ENCODE measurements at regions not wholly inside any gene's neighbourhood (a gene's known extent, or its start where the extent isn't known, plus 50 kb on each side); places are given as distances from the start of the nearest gene placed in this dataset.

DNA sequence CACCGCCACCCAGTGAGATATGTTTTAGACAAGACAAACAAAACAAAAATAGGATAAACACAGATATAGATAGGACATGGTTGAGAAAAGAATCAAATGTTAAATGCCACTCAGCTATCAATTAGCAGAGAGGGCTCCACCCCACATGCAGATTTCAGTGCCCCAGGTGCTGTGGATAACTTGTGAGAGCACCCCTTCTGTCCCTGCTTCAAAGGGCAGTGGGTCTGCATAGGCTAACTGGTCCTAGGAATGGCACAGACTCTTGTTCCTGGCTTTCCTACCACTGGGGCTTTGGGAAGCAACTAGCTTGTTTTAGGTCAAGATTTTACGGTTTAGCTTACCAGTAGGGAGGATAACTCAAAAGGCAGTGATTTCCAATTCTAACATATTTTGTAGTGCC lies 460.3 kb downstream of the TSHZ3 start:
- DNase-seq = no peak

DNA sequence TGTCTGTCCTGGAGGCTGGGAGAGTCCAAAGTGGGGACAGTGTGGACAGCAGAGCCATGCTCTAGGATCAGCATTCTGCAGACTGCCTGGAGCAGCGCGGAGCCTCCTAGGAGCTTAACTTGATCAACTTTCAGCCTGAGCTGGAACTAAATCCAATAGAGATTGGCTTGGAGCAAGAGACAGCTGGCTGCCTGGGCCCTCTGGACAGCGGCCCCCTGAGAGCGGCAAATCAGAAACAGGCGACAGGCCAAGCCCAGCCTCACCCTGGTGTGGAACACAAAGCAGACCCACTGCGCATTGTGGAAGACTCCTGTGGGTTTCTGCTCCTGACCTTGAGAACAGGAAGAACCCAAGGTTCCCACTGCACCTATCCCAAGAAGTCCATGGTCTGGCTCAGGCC lies 462.2 kb downstream of the TSHZ3 start:
- DNase-seq = no peak

DNA sequence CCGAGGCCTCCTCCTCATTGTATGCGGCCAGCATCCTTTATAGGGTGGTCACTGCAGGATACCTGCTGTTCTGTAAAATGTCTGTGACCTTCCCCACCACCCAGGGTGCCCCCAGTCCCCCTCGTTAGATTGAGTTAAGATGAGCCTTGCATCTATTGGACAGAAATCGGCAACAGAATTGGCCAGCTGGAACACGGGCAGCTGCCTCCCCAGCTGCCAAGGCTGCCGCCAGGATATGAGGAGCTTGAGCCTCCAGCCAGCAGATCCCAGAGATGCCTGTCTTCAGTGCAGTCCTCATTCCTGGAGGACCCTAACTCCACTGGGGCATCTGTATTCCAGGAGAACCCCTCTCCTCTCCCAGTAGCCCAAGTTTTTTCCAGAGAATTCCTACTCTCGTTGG lies 463.0 kb downstream of the TSHZ3 start:
- no peak for DNase-seq

DNA sequence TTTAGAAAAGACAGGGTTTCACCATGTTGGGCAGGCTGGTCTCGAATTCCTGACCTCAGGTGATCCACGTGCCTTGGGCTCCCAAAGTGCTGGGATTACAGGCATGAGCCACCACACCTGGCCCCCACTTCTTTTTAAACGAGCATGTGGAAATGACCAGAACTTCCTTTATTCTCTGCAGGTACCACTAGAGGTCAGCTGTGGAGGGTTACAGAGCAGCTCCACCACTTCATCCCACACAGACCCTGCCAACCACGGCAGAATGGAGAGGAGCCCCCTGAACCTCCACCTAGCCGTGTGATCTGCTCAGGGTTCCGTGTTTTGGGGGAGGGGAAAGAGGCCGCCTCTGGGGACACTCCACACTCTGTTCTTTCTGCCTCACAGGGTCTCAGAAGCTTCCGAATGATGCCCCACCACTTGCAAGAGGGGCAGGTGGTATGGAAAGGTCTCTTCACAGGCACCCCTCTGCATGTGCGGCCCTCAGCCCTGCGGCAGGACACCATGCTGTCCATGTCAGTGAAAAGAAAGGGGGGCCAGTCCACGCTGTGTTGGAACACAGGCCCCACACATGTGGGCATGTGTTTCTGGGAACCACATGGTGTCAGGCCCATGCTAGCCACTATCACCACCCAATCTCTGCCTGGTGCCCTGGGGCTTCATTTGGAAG lies 465.0 kb downstream of the TSHZ3 start:
- DNase-seq = no peak

DNA sequence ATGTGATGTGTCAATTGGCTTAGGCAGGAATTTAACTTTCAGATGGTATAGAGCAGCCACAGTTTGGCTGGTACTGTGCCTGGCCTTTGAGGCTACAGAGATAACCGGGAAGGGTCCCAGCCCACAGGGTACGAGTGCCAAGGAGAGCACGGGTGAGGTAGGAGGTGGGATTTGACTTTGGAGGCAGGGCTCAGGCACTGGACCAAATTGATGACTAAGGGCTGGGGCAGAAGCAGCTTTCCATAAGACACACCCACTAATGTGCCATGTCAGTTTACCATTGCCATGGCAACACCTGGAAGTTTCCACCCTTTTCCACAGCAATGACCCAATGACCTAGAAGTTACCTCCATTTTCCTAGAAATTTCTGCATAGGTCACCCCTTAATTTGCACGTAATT lies 466.2 kb downstream of the TSHZ3 start:
- DNase-seq = no peak

DNA sequence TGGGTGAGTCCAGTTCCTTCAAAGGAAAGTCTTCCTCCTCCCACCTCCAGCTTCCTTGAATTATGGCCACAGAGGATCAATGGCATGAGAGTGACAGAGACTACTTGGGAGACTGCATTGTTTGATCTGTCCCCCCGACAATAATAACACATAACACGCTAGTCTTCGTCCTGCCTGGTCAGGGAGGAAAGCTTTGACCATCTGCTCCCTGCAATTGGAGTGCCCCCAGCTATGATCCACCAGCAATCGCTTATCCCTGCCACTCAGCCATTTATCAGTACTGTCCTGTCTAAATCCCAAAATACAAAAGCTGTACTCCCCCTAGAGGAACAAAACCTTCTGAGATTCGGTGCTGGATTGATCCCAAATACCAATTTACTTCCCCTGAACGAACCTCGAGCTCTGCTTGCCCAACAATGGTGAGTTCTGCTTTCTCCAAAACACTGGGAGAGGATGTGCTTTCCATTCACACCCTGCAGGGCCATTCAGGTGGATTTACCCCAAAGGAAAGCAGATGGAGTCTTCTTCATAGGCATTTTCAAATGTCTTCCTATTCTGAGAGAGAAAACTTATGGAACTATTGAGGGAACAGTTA lies 466.7 kb downstream of the TSHZ3 start:
- DNase-seq = no peak

DNA sequence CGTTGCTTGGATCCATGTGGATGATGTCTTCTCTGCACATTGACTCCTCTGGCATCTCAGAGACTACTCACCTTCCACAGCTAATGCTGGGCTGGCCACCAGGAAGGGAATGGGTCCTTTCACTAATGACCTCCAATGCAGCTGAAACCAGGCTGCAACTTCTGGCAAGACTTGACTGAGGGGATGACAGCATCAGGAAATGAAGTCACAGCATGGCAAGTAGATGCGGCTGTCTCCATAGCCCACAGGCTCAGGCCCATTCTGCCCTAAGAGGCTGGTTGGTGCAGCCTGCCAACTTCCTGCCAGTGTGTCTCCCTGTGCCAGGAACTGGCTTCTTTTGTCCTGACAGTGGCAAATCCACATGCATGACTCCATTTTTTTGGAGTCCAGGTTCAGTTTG lies 467.3 kb downstream of the TSHZ3 start:
- DNase-seq = no peak

DNA sequence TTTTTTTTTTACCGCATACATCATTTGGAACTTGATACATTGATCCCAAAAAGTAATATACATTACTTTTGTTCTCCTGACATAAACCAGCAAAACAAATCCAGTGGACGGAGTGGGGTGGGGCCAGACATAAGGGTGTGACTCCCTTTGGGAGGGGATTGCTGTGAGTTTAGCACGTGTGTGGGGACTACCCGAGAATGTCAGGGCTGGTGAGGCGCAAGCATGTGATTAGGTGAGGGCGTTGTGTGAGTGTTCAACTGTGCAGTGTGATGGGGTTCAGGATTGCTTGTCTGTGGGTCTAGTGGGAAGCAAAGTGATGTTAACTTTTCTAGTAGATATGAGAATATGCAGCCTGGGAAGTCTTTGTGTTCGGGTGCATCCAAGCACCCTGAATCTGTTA lies 468.0 kb downstream of the TSHZ3 start:
- DNase-seq = no peak

DNA sequence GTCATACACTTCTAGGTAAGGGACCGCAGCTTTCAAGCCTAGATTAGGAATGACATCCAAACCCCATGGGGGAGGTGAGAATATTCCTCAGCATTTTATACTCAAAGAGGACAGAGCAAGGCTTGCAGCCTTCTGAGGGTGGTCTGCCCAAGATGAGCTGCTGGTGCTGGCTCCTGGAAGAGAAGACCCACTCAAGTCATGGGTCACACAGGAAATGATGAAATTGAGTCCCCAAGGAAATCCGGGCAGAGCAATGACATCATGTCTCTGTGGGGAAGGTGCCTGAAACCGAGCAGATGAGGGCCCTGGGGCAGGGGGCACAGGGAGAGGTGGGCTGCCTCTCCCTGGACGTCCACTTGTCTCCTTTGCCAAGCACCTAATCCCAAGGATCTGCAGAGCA lies 468.7 kb downstream of the TSHZ3 start:
- DNase-seq = no peak

DNA sequence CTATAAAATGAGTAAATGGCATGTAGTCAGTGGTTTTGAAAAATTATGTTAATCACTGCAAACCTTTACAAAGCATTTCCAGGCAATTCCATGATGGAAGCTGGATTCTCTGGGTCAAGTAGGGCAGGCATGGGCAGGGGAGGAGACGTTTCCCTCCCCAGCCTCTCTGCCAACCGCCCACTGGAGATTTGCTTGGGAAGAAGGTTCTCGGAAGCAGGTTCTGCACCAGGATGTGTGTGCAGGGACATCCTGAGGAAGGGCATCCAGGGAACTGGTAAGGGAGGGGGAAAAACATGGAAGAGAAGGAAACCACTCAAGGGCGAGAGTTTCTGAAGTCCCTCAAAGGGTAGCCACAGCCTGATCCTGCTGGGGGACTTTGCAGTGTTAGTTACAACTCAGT lies 469.1 kb downstream of the TSHZ3 start:
- DNase-seq = no peak

DNA sequence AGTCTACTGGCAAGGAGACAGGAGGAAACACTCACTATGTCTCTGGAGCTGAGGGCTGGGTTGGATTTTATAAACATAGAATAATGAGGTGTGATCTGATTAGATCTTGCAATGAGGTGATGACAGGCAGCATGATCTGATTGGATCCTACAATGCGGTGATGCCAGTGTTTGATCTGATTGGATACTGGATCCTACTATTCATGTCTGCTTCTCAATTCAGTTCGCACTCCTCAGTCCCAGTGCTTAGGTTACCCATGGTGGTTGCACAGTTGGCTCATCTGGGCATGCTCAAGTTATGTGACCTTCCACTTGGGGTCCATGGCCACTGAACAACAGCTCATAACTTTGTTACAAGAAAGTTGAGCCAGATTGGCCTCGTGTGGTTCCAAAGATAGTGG lies 469.5 kb downstream of the TSHZ3 start:
- no peak for DNase-seq

DNA sequence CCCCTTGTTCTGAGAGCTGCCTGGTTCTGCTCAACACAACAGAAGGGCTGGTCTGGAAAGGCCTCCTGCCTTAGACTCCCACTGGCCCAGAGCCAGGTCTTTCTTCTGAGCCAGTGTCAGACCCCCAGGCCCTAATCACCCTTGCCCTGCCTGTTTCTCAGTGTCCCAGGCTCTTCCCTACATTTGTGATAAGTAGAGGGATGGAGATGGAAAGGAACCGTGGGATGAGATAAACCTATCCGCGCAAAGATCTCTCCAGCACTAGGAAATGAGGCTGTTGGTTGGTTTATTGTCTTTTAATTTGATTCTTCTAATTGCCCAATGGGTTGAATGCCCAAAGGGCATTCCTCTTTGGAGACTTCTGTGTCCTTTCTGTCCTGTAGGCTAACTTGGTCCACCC lies 470.0 kb downstream of the TSHZ3 start:
- no peak for DNase-seq

DNA sequence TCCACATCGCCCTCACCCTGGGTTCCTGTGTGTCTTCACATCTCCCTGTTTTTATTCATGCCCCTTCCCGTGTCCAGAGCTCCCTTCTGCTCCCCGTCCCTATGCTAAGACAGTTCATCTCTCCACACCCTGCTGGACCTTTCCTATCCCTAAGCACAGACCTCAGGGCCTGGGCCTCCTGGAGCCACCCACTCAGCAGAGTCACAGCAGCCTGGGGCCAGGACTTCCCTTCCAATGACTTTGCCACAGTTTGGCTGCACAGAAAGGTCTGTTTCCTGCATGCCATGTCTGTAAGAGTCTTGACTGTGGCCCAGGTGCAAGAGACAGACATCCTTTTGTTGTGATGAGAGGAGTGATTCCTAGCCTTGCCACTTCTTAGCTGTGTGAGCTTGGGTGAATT lies 470.7 kb downstream of the TSHZ3 start:
- no peak for DNase-seq

DNA sequence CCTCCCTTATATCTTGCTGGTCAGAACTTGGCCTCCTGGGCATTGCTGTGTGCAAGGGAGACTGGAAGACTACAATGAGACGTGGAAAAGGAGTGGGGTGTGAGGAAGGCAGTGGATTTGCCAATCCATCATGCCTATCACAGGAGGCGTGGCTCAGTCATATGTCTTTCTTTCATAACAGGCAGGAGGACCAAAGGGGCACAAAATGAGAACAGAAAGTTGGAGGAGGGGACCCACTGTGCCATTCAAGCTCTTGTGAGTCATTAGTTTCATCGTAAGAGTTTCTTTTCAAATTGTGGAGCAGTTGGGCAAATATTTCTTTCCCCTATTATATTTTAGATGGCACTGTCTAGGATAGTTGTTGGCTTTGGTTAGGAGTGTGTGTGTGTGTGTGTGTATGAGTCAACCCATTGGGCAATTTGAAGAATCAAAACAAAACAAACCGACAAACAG lies 471.5 kb downstream of the TSHZ3 start:
- no peak for DNase-seq

DNA sequence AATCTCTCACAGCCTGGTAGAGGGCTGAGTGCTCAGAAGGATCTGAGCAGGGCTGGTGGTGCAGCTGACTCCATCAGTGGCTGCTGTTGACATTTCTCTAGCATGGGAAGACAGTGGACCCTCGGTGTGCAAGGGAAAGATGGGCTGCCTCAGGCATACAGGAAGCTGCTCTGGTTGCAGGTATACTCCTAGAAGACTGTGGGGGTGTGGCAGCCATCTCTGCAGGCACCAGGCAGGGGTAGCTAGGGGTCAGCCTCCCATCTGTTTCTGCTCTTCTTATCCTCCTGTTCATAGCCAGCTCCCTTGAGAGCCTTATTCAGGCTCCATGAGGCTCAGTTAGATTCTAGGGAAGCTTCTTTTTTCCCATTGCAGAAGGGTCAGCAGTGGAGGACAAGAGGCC lies 475.5 kb downstream of the TSHZ3 start:
- DNase-seq = no peak

DNA sequence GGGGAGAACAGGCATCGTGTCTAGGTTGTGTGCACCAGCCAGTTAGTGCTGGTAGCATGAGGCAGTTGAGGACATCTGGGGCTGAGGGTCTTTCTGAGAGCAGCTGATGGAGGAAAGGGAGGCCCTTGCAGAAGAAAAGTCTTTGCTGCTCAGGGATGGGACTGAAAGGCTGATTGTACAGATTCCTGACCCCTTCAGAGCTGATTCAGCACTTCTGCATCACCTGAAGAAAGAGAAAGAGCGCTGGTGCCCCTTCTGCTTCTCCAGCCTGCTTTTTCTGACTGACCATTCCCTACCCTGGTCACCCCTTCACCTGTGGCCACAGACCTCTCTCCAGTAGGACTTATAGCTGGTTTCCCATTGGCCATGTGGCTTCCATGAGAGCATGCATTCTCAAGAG lies 476.2 kb downstream of the TSHZ3 start:
- DNase-seq = no peak

DNA sequence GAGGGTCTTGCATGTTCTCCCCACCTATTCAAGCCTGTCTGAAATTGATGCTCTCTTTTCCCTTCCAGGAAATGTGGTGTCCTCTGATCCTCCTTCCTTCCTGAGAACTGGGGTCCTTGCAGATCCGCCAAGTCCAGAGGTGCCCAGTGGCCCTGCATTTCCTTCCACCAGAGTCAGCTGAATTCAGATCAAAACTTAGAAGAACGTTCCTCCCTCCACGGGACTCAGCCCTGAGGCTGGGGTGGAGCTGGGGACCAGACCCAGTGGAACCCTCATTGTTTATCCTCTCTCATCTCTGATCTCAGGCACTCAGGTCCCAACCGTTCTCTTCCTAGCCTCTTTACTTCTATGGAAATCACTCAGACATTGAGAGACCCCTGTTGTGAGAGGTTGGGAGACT lies 477.3 kb downstream of the TSHZ3 start:
- no peak for DNase-seq

DNA sequence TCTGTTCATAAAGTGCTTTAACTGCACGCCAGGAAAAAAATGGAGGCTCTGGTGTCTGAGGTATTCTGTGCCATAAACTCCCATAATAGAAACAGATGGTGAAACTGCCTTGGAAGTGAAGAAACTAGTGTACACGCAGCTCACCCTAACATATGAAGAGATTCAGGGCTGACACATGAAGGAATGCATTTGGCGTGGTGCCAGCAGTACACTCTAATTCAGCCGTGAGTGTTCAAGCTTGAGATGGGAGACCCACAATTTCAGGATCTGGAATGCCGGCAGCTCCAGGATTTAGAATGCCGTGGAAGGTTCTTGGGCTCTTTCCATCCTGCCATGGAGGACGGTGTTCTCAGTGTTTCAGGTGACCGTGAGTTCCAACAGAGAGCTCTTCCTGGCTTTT lies 478.4 kb downstream of the TSHZ3 start:
- DNase-seq = no peak

DNA sequence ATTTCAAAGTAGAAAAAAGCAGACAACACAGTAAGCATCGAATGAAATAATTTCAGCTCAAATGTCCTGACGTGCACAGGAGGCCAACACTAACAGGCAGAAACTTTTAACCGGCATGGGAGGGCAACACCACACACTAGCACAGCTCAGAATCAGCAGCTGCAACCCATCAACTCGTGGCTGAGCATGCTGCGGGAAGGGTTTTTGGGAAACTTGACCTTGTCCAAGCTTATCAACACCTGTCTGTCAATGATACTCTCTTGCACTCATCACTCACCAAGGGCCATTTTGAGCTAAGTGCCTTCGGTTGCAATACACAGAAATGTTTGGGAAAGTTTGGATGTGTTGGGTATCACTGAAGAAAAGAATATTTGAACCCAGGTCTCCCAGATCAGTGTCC lies 483.7 kb downstream of the TSHZ3 start:
- DNase-seq = no peak

DNA sequence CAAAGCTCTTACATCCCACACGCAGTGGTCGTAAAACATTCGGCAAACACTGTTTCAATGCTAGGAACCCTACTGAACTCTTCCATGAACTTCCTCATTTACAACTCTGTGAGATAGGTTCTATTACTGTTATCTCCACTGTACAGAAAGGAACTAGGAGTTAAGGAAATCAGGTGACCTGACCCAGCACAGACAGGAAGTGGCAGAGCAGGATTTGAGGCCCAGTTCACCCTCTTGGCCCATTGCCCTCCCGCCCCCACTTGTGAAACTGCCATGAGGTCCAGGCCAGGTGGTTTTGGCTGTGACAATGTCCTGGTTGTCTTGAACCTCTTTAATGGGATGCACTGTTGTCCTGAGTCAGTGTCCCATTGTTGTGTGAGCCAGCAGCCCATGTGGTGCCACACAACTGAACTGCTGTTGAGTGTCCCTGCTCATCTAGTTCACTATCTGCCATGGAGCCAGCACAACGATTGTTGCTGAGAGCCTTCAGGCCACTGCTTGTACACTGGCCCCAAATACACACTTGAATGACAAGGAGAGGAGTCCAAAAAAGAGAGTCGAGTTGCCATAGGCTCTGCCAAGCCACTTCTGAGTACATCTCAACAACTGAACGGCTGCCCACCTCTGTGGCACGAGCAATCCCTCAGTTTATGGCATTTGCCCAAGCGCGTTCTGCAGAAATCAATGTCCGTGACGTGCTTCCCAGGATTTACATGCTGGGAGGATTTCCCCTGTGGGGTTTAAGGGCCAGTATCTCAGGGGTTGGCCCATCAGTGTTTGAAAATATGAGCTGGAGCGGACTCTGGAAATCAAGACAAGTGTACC lies 484.6 kb downstream of the TSHZ3 start:
- DNase-seq = no peak

DNA sequence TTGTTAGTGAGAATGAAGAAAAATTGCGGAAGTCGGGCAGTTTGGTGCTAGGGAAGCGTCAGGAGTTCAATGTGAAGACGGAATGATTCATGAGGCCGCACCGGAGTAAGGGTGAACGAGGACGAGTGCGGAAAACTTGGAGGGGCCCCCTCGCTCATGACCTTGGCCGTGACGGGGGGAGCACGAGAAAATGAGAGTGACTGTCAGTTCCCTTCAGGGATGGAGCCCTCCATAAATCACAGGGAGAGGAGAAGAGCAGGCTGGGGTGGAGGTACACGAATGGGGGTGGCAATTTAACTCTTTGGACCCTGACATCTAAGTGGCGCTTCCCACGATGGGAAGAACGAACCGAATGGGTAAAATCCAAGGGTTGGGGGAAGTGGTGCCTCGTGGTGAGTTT lies 486.4 kb downstream of the TSHZ3 start:
- no peak for DNase-seq

DNA sequence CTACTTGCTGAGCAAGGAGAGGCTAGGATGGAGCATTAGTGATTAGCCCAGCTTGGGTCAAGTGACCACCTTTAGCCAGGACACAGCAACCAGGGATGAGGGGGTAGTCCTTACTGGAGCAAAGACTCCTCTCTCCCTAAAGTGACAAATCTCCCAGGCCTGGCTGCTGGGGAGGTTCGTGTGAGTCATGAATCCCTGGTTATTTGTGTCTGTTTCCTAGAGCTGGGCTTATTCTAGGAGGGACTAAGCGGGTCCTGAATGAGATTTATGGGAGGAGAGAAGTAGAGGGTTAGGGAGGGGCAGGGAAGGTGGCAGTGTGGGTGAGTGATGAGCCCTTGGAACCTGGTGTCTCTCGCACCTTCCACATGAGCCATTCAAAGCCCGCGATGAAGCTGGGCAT lies 487.3 kb downstream of the TSHZ3 start:
- DNase-seq = no peak

DNA sequence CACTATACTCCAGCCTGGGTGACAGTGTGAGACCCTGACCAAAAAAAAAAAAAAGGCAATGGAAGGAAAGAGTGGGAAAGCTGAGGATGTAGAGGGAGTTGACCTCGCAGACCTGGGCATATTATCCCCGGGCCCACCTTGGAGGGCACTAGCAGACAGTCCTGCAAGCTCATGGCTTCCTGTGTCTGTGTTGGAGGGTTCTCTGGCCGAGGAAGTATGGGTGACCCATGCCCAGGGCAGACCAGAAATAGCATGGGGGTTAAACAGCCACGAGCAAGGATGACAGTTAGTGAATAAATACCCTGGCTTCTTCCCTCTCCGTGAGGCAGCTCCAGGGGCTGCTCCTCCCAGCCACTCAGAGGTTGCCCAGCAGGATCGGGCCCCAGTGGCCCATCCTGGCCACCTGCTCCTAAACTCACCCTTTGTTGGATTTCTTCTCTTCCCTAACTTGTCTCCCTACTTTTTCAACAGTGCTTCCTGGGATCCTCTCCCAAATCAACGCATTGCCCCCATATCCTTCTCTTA lies 485.8 kb downstream of the ZNF536 start:
- no peak for DNase-seq

DNA sequence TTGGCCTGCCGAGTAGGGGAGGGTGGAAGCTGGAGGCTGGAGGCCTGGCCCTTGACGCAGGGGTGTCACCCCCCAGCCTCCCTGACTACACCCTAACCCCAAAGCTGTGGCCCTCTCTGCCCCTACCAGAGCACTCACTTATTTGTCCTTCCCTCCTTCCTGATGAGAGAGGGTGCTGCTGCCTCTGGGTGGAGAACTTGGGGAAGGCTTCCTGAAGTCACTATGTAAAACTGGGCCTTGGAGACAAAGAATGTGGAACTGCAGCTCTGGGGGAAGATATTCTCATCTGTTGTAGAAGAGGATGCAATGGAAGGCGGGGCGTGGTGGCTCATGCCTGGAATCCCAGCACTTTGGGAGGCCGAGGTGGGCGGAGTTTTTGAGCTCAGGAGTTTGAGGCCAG lies 485.2 kb downstream of the ZNF536 start:
- no peak for DNase-seq
